ENCODE measurements at regions not wholly inside any gene's neighbourhood (a gene's known extent, or its start where the extent isn't known, plus 50 kb on each side); places are given as distances from the start of the nearest gene placed in this dataset.
"Not testable (repeated sequence)": the region's sequence is repeated elsewhere in the genome, so short reads cannot be mapped to it uniquely, and the experiment has no call there.

DNA sequence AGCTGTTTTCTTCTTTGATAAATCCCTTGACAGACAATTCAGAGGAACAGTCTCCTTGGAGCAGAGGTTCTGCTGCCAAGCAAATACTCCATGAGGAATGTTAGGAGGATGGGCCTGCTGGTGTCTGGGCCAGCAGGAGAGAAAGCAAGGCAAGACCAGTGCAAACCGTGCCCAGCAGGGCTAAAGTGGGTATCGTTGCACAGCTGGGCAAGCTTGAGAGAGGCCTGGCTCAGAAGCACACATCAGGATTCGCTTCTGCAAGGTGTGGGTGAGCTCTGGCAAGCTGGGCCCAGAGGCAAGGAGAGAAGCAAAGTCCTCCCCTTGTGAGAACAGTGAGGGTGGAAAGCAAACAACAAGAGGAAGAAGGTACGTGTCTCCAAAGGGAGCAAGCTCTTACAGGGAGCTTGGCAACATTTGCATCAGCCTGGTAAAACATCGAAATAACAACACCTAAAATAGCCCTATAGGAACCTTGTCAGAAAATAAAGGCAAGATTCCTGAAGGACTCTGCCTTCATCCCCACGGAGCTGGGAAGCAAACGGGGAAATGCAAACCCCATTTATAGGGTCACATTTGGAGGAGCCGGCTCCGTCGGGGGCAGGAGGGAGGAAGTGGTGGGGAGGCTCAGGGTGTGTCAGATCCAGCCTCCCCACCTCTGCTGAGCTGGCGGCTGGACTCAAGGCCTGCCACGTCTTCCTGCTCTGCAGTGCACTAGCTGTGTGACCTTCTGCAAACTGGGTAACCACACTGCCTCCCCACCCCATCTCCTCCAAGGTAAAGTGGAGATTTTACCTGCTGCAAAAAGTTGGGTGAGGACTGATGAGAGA lies 62.3 kb upstream of the HIVEP3 start:
- Histone ChIP-seq H3K9me3 (ENCODE audit: low read depth, low read length) (no peaks in the 10 kb centered on the region), H3K4me1 (ENCODE audit: insufficient read depth, low read length) (peaks cover 9% of the 10 kb centered on the region), H3K4me3 (ENCODE audit: low read length) (no peak overlapping the region), H3K27me3 (ENCODE audit: insufficient read depth, low read length) (no peaks in the 10 kb centered on the region)

DNA sequence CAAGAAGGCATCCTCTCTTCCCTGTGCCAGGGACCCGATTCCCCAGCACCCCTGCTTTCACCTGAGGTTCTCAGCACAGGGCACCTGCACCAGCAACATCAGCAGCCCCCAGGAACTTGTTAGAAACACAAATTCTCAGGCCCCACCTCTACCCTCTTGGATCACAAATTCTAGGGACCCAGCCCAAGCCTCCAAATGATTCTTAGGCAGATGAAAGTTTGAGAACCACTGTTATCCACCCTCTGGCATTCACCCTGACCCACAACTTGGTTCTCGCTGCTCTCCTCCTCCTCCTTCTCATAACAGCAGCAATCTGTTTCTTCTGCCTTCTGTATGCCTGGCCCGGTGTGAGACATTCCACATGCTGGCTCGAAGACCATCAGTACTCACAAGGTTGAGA lies 60.3 kb upstream of the HIVEP3 start:
- no peak overlapping the region for H3K4me3 ChIP-seq (ENCODE audit: low read length)
- no peaks in the 10 kb centered on the region for H3K9me3 ChIP-seq (ENCODE audit: low read depth, low read length)

DNA sequence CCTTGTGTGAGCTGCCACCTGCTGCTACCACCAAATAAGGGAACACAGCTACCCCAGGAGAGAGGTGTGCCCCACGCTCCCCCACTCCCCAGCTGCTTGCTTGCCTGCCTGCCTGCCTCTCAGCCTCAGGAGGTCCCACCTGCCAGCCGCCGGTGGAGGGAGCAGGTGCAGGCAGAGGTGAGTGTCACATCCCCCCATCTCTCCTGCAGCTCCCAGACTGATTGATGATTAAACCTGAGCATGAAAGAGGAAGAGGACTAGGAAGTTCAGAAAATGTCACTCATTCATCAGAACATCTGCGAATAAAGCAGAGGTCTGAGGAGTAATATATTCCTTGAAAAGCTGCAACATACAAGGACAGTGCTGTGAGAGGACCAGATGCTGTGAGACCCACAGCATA lies 58.6 kb upstream of the HIVEP3 start:
- Histone ChIP-seq H3K27me3 (ENCODE audit: insufficient read depth, low read length) (no peaks in the 10 kb centered on the region), H3K4me1 (ENCODE audit: insufficient read depth, low read length) (peaks cover 9% of the 10 kb centered on the region), H3K9me3 (ENCODE audit: low read depth, low read length) (no peaks in the 10 kb centered on the region), H3K4me3 (ENCODE audit: low read length) (no peak overlapping the region)

More for the DNA sequence above, 60.3 kb upstream of the HIVEP3 start:
- Histone ChIP-seq H3K27me3 (ENCODE audit: insufficient read depth, low read length) (no peaks in the 10 kb centered on the region), H3K4me1 (ENCODE audit: insufficient read depth, low read length) (peaks cover 9% of the 10 kb centered on the region)

DNA sequence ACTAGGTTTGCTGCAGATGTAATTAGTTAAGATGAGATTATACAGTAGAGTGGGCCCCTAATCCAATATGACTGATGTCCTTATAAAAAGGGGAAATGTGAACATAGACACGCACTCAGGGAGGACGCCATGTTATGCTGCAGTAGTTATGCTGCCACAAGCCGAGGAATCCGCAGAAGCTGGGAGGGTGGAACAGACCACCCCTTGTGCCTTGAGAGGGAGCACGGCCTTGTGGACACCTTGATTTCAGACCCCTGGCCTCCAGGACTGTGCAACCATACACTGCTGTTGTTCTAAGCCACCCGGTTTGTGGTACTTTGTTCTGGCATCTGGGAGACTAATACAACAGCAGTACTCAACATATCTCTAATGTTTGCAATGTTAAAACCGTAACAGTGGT lies 57.9 kb upstream of the HIVEP3 start:
- no peaks in the 10 kb centered on the region for H3K27me3 ChIP-seq (ENCODE audit: insufficient read depth, low read length)
- H3K9me3 ChIP-seq (ENCODE audit: low read depth, low read length) = no peaks in the 10 kb centered on the region
- peaks cover 6% of the 10 kb centered on the region for H3K4me1 ChIP-seq (ENCODE audit: insufficient read depth, low read length)
- H3K4me3 ChIP-seq (ENCODE audit: low read length) = no peak overlapping the region

DNA sequence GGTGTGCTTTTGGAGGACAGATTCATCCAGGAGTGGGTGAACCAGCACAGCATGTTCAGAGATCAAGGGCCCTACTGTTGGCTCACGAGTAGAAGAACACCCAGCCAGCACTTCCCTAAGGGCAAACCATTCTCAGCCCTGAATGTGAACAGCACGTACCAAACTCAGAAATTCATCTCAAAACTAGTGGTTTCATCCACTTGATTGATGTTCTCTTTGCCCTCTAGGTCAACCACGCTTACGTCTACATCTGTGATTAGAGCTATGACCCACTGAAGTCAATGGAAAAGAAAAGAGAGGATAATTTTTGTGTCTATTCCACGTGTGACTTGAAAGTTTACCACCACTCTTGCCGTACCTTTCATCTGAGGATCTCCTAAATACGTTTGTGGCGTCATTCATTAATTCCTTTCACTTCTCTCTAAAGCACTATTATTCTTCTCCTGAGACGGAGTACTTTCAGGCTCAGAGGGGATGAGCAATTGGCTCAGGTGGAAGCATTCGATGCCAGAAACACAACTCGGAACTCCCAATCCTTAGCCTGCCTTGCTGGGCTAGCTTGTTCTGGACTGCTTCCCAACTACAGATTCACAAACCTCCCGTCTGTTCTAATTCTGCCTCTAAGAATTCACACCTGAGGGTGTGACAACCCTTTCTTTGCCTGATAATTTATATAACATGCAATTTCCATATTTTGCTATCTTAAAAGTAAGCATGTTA lies 57.3 kb upstream of the HIVEP3 start:
- H3K27me3 ChIP-seq (ENCODE audit: insufficient read depth, low read length) = no peaks in the 10 kb centered on the region
- H3K4me3 ChIP-seq (ENCODE audit: low read length) = no peak overlapping the region
- H3K4me1 ChIP-seq (ENCODE audit: insufficient read depth, low read length) = no peaks in the 10 kb centered on the region
- H3K9me3 ChIP-seq (ENCODE audit: low read depth, low read length) = no peaks in the 10 kb centered on the region

DNA sequence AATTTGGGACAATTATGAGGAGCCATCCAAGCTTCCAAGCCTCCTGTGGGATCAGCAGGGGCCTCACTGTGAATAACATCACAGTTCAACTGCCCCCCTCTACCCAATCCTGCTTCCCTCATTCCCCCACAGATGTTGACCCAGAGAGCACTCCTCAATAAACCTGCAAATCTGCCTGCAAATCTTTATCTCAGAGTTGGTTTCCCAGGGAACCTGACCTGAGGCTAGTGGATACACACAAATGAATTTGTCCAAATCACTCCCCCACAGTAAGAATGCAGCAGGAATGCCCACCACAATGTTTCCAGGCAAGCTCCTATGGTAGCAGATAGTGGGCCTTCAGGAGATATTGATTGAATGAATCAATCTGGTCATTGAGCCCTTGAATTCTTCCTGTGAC lies 56.4 kb upstream of the HIVEP3 start:
- no peaks in the 10 kb centered on the region for H3K9me3 ChIP-seq (ENCODE audit: low read depth, low read length)
- H3K4me3 ChIP-seq (ENCODE audit: low read length) = no peak overlapping the region
- no peaks in the 10 kb centered on the region for H3K4me1 ChIP-seq (ENCODE audit: insufficient read depth, low read length)
- no peaks in the 10 kb centered on the region for H3K27me3 ChIP-seq (ENCODE audit: insufficient read depth, low read length)

DNA sequence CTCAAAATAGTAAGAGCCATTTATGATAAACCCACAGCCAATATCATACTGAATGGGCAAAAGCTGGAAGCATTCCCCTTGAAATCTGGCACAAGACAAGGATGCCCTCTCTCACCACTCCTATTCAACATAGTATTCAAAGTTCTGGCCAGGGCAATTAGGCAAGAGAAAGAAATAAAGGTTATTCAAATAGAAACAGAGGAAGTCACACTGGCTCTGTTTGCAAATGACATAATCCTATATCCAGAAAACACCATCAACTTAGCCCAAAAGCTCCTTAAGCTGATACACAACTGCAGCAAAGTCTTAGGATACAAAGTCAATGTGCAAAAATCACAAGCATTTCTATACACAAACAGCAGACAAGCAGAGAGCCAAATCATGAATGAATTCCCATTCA lies 49.8 kb upstream of the HIVEP3 start:
- not testable (repeated sequence) for H3K4me1 ChIP-seq (ENCODE audit: insufficient read depth, low read length); H3K27me3 ChIP-seq (ENCODE audit: insufficient read depth, low read length); H3K9me3 ChIP-seq (ENCODE audit: low read depth, low read length); H3K4me3 ChIP-seq (ENCODE audit: low read length)
